ENCODE measurements at regions not wholly inside any gene's neighbourhood (a gene's known extent, or its start where the extent isn't known, plus 50 kb on each side); places are given as distances from the start of the nearest gene placed in this dataset.
"Not testable (repeated sequence)": the region's sequence is repeated elsewhere in the genome, so short reads cannot be mapped to it uniquely, and the experiment has no call there.

GRCh38 chr17:52470553-52470952 is 312.0 kb upstream of the CA10 start:
- Mint-ChIP-seq H3K4me1 (no peaks in the 10 kb centered on the region), H3K27me3 (peaks cover 0 to 2% (median 0%) of the 10 kb centered on the region in 5 donors), H3K27ac (no peak overlapping the region), H3K4me3 (no peak overlapping the region), H3K36me3 (no peaks in the 10 kb centered on the region), H3K9me3 (peaks cover 0 to 14% (median 5%) of the 10 kb centered on the region in 9 donors)
- POLR2A ChIA-PET: no interaction called here
- DNase-seq (no peak), ATAC-seq (no peak)

GRCh38 chr17:52465407-52465806 is 306.9 kb upstream of the CA10 start:
- H3K4me1 Mint-ChIP-seq: no peaks in the 10 kb centered on the region
- H3K27me3 Mint-ChIP-seq: peaks cover 0 to 4% (median 0%) of the 10 kb centered on the region in 5 donors
- peaks cover 0 to 6% (median 0%) of the 10 kb centered on the region in 3 donors for H3K36me3 Mint-ChIP-seq
- no peak for DNase-seq
- H3K4me3 Mint-ChIP-seq: no peak overlapping the region
- H3K27ac Mint-ChIP-seq: no peak overlapping the region
- POLR2A ChIA-PET: no interaction called here
- ATAC-seq: no peak
- peaks cover 0 to 22% (median 12%) of the 10 kb centered on the region in 9 donors for H3K9me3 Mint-ChIP-seq

GRCh38 chr17:52451294-52451861 is 292.9 kb upstream of the CA10 start:
- DNase-seq (no peak), ATAC-seq (no peak)
- Mint-ChIP-seq H3K9me3 (peaks cover 0 to 16% (median 7%) of the 10 kb centered on the region in 9 donors), H3K27me3 (peaks cover 0 to 16% (median 4%) of the 10 kb centered on the region in 5 donors), H3K4me3 (no peak overlapping the region), H3K27ac (no peak overlapping the region), H3K36me3 (peaks cover 0 to 5% (median 0%) of the 10 kb centered on the region in 3 donors), H3K4me1 (no peaks in the 10 kb centered on the region)
- POLR2A ChIA-PET: no interaction called here

- no peak for DNase-seq
- no peak for ATAC-seq
- H3K27me3 Mint-ChIP-seq: peaks cover 0 to 8% (median 0%) of the 10 kb centered on the region in 5 donors
- H3K36me3 Mint-ChIP-seq: no peaks in the 10 kb centered on the region
- H3K4me3 Mint-ChIP-seq: no peak overlapping the region
- no peaks in the 10 kb centered on the region for H3K4me1 Mint-ChIP-seq
- H3K9me3 Mint-ChIP-seq: peaks cover 0 to 31% (median 6%) of the 10 kb centered on the region in 9 donors
- POLR2A ChIA-PET: no interaction called here
- H3K27ac Mint-ChIP-seq: no peak overlapping the region
These were observed 283.8 kb upstream of the CA10 start for GRCh38 chr17:52442350-52442749.

- no peaks in the 10 kb centered on the region for H3K4me1 Mint-ChIP-seq
- ATAC-seq: no peak
These were observed 262.1 kb upstream of the CA10 start for GRCh38 chr17:52420555-52421078.

GRCh38 chr17:52419229-52419641 is 260.7 kb upstream of the CA10 start:
- DNase-seq: no peak
- no peak overlapping the region for H3K27ac Mint-ChIP-seq
- peaks cover 0 to 4% (median 0%) of the 10 kb centered on the region in 5 donors for H3K27me3 Mint-ChIP-seq
- H3K4me3 Mint-ChIP-seq: no peak overlapping the region
- H3K9me3 Mint-ChIP-seq: peaks cover 0 to 11% (median 3%) of the 10 kb centered on the region in 9 donors
- no peaks in the 10 kb centered on the region for H3K4me1 Mint-ChIP-seq
- no peaks in the 10 kb centered on the region for H3K36me3 Mint-ChIP-seq
- POLR2A ChIA-PET: no interaction called here
- no peak for ATAC-seq

More at GRCh38 chr17:52420555-52421078, 262.1 kb upstream of the CA10 start:
- peaks cover 0 to 4% (median 0%) of the 10 kb centered on the region in 5 donors for H3K27me3 Mint-ChIP-seq
- H3K4me3 Mint-ChIP-seq: no peak overlapping the region
- peak overlapping the region in 1 of 10 donors; percentile 32 for H3K27ac Mint-ChIP-seq
- peaks cover 0 to 15% (median 4%) of the 10 kb centered on the region in 9 donors for H3K9me3 Mint-ChIP-seq
- no peak for DNase-seq
- H3K36me3 Mint-ChIP-seq: no peaks in the 10 kb centered on the region
- POLR2A ChIA-PET: no interaction called here

GRCh38 chr17:52410781-52411180 is 252.3 kb upstream of the CA10 start:
- no peaks in the 10 kb centered on the region for H3K27me3 Mint-ChIP-seq
- no peaks in the 10 kb centered on the region for H3K36me3 Mint-ChIP-seq
- POLR2A ChIA-PET: no interaction called here
- H3K4me1 Mint-ChIP-seq: no peaks in the 10 kb centered on the region
- H3K27ac Mint-ChIP-seq: no peak overlapping the region
- no peak overlapping the region for H3K4me3 Mint-ChIP-seq
- DNase-seq (no peak), ATAC-seq (no peak)
- H3K9me3 Mint-ChIP-seq: peaks cover 0 to 11% (median 6%) of the 10 kb centered on the region in 9 donors

- H3K36me3 Mint-ChIP-seq, POLR2A ChIA-PET, H3K4me3 Mint-ChIP-seq, H3K27ac Mint-ChIP-seq, H3K4me1 Mint-ChIP-seq, DNase-seq, H3K27me3 Mint-ChIP-seq, ATAC-seq: not testable (repeated sequence)
- peaks cover 0 to 11% (median 6%) of the 10 kb centered on the region in 9 donors for H3K9me3 Mint-ChIP-seq
These were observed 250.7 kb upstream of the CA10 start for GRCh38 chr17:52409222-52409621.

GRCh38 chr17:52395308-52395707 is 236.8 kb upstream of the CA10 start:
- Mint-ChIP-seq H3K36me3 (no peaks in the 10 kb centered on the region), H3K27ac (no peak overlapping the region)

GRCh38 chr17:52390422-52390821 is 231.9 kb upstream of the CA10 start:
- POLR2A ChIA-PET: no interaction called here
- H3K27ac Mint-ChIP-seq: no peak overlapping the region
- peaks cover 0 to 4% (median 2%) of the 10 kb centered on the region in 9 donors for H3K9me3 Mint-ChIP-seq
- DNase-seq: no peak
- H3K4me3 Mint-ChIP-seq: no peak overlapping the region
- H3K36me3 Mint-ChIP-seq: no peaks in the 10 kb centered on the region
- ATAC-seq: no peak
- H3K27me3 Mint-ChIP-seq: peaks cover 0 to 7% (median 0%) of the 10 kb centered on the region in 5 donors
- H3K4me1 Mint-ChIP-seq: no peaks in the 10 kb centered on the region

More at GRCh38 chr17:52395308-52395707, 236.8 kb upstream of the CA10 start:
- Mint-ChIP-seq H3K27me3 (peaks cover 0 to 6% (median 0%) of the 10 kb centered on the region in 5 donors), H3K4me1 (no peaks in the 10 kb centered on the region), H3K4me3 (no peak overlapping the region), H3K9me3 (peaks cover 0 to 10% (median 4%) of the 10 kb centered on the region in 9 donors)
- POLR2A ChIA-PET: no interaction called here
- DNase-seq: no peak
- ATAC-seq: no peak

- H3K27ac Mint-ChIP-seq: no peak overlapping the region
- peaks cover 0 to 7% (median 0%) of the 10 kb centered on the region in 5 donors for H3K27me3 Mint-ChIP-seq
- POLR2A ChIA-PET: no interaction called here
- no peak for ATAC-seq
- H3K4me3 Mint-ChIP-seq: no peak overlapping the region
- H3K9me3 Mint-ChIP-seq: peaks cover 0 to 4% (median 2%) of the 10 kb centered on the region in 9 donors
- no peaks in the 10 kb centered on the region for H3K4me1 Mint-ChIP-seq
- H3K36me3 Mint-ChIP-seq: no peaks in the 10 kb centered on the region
- no peak for DNase-seq
These were observed 231.1 kb upstream of the CA10 start for GRCh38 chr17:52389632-52390031.

- Mint-ChIP-seq H3K4me3 (no peak overlapping the region), H3K9me3 (peaks cover 0 to 4% (median 2%) of the 10 kb centered on the region in 9 donors), H3K27ac (no peak overlapping the region), H3K36me3 (no peaks in the 10 kb centered on the region), H3K4me1 (no peaks in the 10 kb centered on the region), H3K27me3 (peaks cover 0 to 5% (median 0%) of the 10 kb centered on the region in 5 donors)
- ATAC-seq: no peak
- DNase-seq: no peak
- POLR2A ChIA-PET: no interaction called here
These were observed 230.4 kb upstream of the CA10 start for GRCh38 chr17:52388941-52389340.

GRCh38 chr17:52384695-52385094 is 226.2 kb upstream of the CA10 start:
- no peaks in the 10 kb centered on the region for H3K36me3 Mint-ChIP-seq
- POLR2A ChIA-PET: no interaction called here
- DNase-seq (no peak), ATAC-seq (no peak)
- peaks cover 0 to 5% (median 2%) of the 10 kb centered on the region in 9 donors for H3K9me3 Mint-ChIP-seq
- H3K4me1 Mint-ChIP-seq: no peaks in the 10 kb centered on the region
- H3K27ac Mint-ChIP-seq: no peak overlapping the region
- H3K4me3 Mint-ChIP-seq: no peak overlapping the region
- peaks cover 0 to 3% (median 2%) of the 10 kb centered on the region in 5 donors for H3K27me3 Mint-ChIP-seq

Data from naive thymus-derived CD8-positive, alpha-beta T cell (primary cell).